T-helper 1 cell treated with Interleukin-12 subunit alpha and Interleukin-12 subunit beta and Interleukin-4 antibody, amounts not matched to agents 30 μg/mL and 1 μg/mL, for 36 hours (primary cell): ENCODE measurements at regions not wholly inside any gene's neighbourhood (a gene's known extent, or its start where the extent isn't known, plus 50 kb on each side); places are given as distances from the start of the nearest gene placed in this dataset.

Source experiments
- H3K27ac Mint-ChIP-seq: one replicate; pipeline ENCODE4 v1.8.0; 2021; ENCODE audit warnings: mild to moderate bottlenecking, mixed read lengths
- H3K27me3 Mint-ChIP-seq: one replicate; pipeline ENCODE4 v1.8.0; 2021; ENCODE audit warnings: low read depth, mixed read lengths
- H3K36me3 Mint-ChIP-seq: one replicate; pipeline ENCODE4 v1.8.0; 2021; ENCODE audit warnings: low read depth, mixed read lengths
- H3K4me1 Mint-ChIP-seq: one replicate; pipeline ENCODE4 v1.8.0; 2021; ENCODE audit warnings: low read depth, mixed read lengths
- H3K4me3 Mint-ChIP-seq: one replicate; pipeline ENCODE4 v1.8.0; 2021; ENCODE audit warnings: mild to moderate bottlenecking, moderate library complexity, mixed read lengths
- H3K9me3 Mint-ChIP-seq: one replicate; pipeline ENCODE4 v1.8.0; 2021; ENCODE audit warnings: mixed read lengths

GRCh38 chr3:140752499-140752898 lies 74.6 kb downstream of the TRIM42 start:
- Mint-ChIP-seq H3K27me3 (peaks cover 22% of the 10 kb centered on the region), H3K9me3 (no peaks in the 10 kb centered on the region), H3K4me1 (peaks cover 35% of the 10 kb centered on the region), H3K4me3 (no peak overlapping the region), H3K36me3 (no peaks in the 10 kb centered on the region), H3K27ac (no peak overlapping the region)

GRCh38 chr3:140753865-140754754 lies 76.2 kb downstream of the TRIM42 start:
- H3K36me3 Mint-ChIP-seq: no peaks in the 10 kb centered on the region
- H3K4me1 Mint-ChIP-seq: peaks cover 39% of the 10 kb centered on the region
- H3K27ac Mint-ChIP-seq: peak overlapping the region; percentile 23
- no peaks in the 10 kb centered on the region for H3K9me3 Mint-ChIP-seq
- H3K4me3 Mint-ChIP-seq: no peak overlapping the region
- H3K27me3 Mint-ChIP-seq: peaks cover 22% of the 10 kb centered on the region

- H3K4me3 Mint-ChIP-seq: no peak overlapping the region
- peaks cover 43% of the 10 kb centered on the region for H3K4me1 Mint-ChIP-seq
- no peaks in the 10 kb centered on the region for H3K36me3 Mint-ChIP-seq
- H3K27me3 Mint-ChIP-seq: peaks cover 17% of the 10 kb centered on the region
- H3K9me3 Mint-ChIP-seq: no peaks in the 10 kb centered on the region
- H3K27ac Mint-ChIP-seq: peak overlapping the region; percentile 23
These were observed 77.1 kb downstream of the TRIM42 start for GRCh38 chr3:140754936-140755335.

GRCh38 chr3:140756240-140757016 lies 78.6 kb downstream of the TRIM42 start:
- peak overlapping the region; percentile 43 for H3K27ac Mint-ChIP-seq
- H3K36me3 Mint-ChIP-seq: no peaks in the 10 kb centered on the region
- H3K4me3 Mint-ChIP-seq: peak overlapping the region; percentile 38
- peaks cover 43% of the 10 kb centered on the region for H3K4me1 Mint-ChIP-seq
- H3K27me3 Mint-ChIP-seq: peaks cover 14% of the 10 kb centered on the region
- no peaks in the 10 kb centered on the region for H3K9me3 Mint-ChIP-seq

- H3K27ac Mint-ChIP-seq: peak overlapping the region; percentile 34
- H3K9me3 Mint-ChIP-seq: no peaks in the 10 kb centered on the region
- H3K4me3 Mint-ChIP-seq: no peak overlapping the region
- peaks cover 36% of the 10 kb centered on the region for H3K4me1 Mint-ChIP-seq
- peaks cover 5% of the 10 kb centered on the region for H3K27me3 Mint-ChIP-seq
- no peaks in the 10 kb centered on the region for H3K36me3 Mint-ChIP-seq
These were observed 81.1 kb downstream of the TRIM42 start for GRCh38 chr3:140758791-140759444.

- Mint-ChIP-seq H3K36me3 (no peaks in the 10 kb centered on the region), H3K27me3 (peaks cover 19% of the 10 kb centered on the region), H3K9me3 (no peaks in the 10 kb centered on the region), H3K27ac (no peak overlapping the region), H3K4me3 (no peak overlapping the region), H3K4me1 (peaks cover 21% of the 10 kb centered on the region)
These were observed 82.6 kb downstream of the TRIM42 start for GRCh38 chr3:140760324-140761075.

- Mint-ChIP-seq H3K27me3 (peaks cover 19% of the 10 kb centered on the region), H3K9me3 (no peaks in the 10 kb centered on the region), H3K36me3 (no peaks in the 10 kb centered on the region), H3K4me1 (peaks cover 20% of the 10 kb centered on the region), H3K27ac (no peak overlapping the region), H3K4me3 (no peak overlapping the region)
These were observed 83.3 kb downstream of the TRIM42 start for GRCh38 chr3:140761076-140761639.

- Mint-ChIP-seq H3K9me3 (no peaks in the 10 kb centered on the region), H3K4me1 (peaks cover 10% of the 10 kb centered on the region), H3K27me3 (peaks cover 19% of the 10 kb centered on the region), H3K4me3 (no peak overlapping the region), H3K36me3 (no peaks in the 10 kb centered on the region), H3K27ac (no peak overlapping the region)
These were observed 84.9 kb downstream of the TRIM42 start for GRCh38 chr3:140762746-140763145.

GRCh38 chr3:140763532-140763931 lies 85.7 kb downstream of the TRIM42 start:
- peaks cover 19% of the 10 kb centered on the region for H3K27me3 Mint-ChIP-seq
- peaks cover 10% of the 10 kb centered on the region for H3K4me1 Mint-ChIP-seq
- no peaks in the 10 kb centered on the region for H3K36me3 Mint-ChIP-seq
- no peak overlapping the region for H3K27ac Mint-ChIP-seq
- no peaks in the 10 kb centered on the region for H3K9me3 Mint-ChIP-seq
- no peak overlapping the region for H3K4me3 Mint-ChIP-seq

GRCh38 chr3:140765246-140765645 lies 87.4 kb downstream of the TRIM42 start:
- peaks cover 19% of the 10 kb centered on the region for H3K27me3 Mint-ChIP-seq
- no peak overlapping the region for H3K27ac Mint-ChIP-seq
- H3K4me1 Mint-ChIP-seq: peaks cover 3% of the 10 kb centered on the region
- H3K36me3 Mint-ChIP-seq: no peaks in the 10 kb centered on the region
- H3K4me3 Mint-ChIP-seq: no peak overlapping the region
- H3K9me3 Mint-ChIP-seq: no peaks in the 10 kb centered on the region

- no peaks in the 10 kb centered on the region for H3K36me3 Mint-ChIP-seq
- peaks cover 6% of the 10 kb centered on the region for H3K4me1 Mint-ChIP-seq
- no peak overlapping the region for H3K27ac Mint-ChIP-seq
- H3K27me3 Mint-ChIP-seq: peaks cover 20% of the 10 kb centered on the region
- no peaks in the 10 kb centered on the region for H3K9me3 Mint-ChIP-seq
- no peak overlapping the region for H3K4me3 Mint-ChIP-seq
These were observed 88.6 kb downstream of the TRIM42 start for GRCh38 chr3:140766465-140766864.

GRCh38 chr3:140767566-140767965 lies 89.7 kb downstream of the TRIM42 start:
- Mint-ChIP-seq H3K9me3 (no peaks in the 10 kb centered on the region), H3K27ac (no peak overlapping the region), H3K27me3 (peaks cover 24% of the 10 kb centered on the region), H3K4me3 (no peak overlapping the region), H3K4me1 (peaks cover 11% of the 10 kb centered on the region), H3K36me3 (no peaks in the 10 kb centered on the region)

GRCh38 chr3:140768941-140769340 lies 91.1 kb downstream of the TRIM42 start:
- Mint-ChIP-seq H3K27ac (no peak overlapping the region), H3K27me3 (peaks cover 20% of the 10 kb centered on the region), H3K9me3 (no peaks in the 10 kb centered on the region), H3K4me1 (peaks cover 16% of the 10 kb centered on the region), H3K4me3 (no peak overlapping the region), H3K36me3 (no peaks in the 10 kb centered on the region)

- Mint-ChIP-seq H3K4me3 (no peak overlapping the region), H3K27me3 (peaks cover 10% of the 10 kb centered on the region), H3K4me1 (peaks cover 16% of the 10 kb centered on the region), H3K27ac (no peak overlapping the region), H3K36me3 (no peaks in the 10 kb centered on the region), H3K9me3 (peaks cover 4% of the 10 kb centered on the region)
These were observed 92.1 kb downstream of the TRIM42 start for GRCh38 chr3:140769951-140770350.
